Fibroblast of pulmonary artery (primary cell): ENCODE measurements at regions not wholly inside any gene's neighbourhood (a gene's known extent, or its start where the extent isn't known, plus 50 kb on each side); places are given as distances from the start of the nearest gene placed in this dataset.

Source experiments
- DNase-seq: peaks from one replicate; pipeline ENCODE4 v3.0.0-alpha.2; 2010; ENCODE audit warnings: low read depth
- H3K4me3 ChIP-seq: replicated peaks from 2 replicates; pipeline ENCODE4 v1.5.1; 2011; ENCODE audit warnings: low read depth, mild to moderate bottlenecking, control low read depth, low read length, moderate library complexity
- TF ChIP-seq, protein P1 (sequence below): IDR thresholded peaks from 2 replicates; pipeline ENCODE4 v1.5.1; 2011; ENCODE audit warnings: mild to moderate bottlenecking, control low read depth, low read length, inconsistent platforms; ENCODE audit errors: missing control alignments

DNA sequence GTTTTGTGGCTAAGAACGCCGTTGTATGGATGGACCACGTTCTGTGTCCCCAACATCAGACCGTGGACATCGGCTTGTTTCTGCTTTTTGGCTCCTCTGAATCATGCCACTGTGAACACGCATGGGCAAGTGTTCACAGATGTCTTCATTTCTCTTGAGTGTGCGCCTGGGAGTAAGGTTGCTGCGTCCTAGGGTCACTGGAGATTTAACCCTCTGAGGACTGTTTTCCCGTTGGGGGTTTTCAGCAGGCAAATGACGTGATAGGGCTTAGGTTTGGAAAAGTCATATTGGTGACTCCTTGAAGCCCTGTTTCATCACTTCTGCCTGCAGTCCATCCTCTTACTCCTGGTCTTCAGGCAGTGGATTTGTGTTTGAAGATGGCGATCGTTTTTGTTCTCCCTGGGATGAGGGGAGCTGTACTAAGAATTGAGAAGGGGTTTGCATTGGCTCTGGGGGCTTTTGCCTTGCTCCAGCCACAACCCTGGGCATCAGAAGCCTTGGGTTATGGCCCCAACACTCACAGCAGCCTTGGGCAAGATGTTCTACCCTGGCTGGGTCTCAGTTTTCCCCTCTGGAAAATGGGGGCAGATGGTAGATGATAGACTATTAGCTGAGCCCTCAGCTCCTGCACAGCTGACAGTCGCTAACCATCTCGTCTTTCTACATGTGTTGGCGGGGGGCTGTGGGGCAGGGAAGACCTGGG is 67.2 kb upstream of the CIBAR2 start:
- DNase-seq = no peak
- no peak overlapping the region for H3K4me3 ChIP-seq
- TF ChIP-seq, protein P1, sequence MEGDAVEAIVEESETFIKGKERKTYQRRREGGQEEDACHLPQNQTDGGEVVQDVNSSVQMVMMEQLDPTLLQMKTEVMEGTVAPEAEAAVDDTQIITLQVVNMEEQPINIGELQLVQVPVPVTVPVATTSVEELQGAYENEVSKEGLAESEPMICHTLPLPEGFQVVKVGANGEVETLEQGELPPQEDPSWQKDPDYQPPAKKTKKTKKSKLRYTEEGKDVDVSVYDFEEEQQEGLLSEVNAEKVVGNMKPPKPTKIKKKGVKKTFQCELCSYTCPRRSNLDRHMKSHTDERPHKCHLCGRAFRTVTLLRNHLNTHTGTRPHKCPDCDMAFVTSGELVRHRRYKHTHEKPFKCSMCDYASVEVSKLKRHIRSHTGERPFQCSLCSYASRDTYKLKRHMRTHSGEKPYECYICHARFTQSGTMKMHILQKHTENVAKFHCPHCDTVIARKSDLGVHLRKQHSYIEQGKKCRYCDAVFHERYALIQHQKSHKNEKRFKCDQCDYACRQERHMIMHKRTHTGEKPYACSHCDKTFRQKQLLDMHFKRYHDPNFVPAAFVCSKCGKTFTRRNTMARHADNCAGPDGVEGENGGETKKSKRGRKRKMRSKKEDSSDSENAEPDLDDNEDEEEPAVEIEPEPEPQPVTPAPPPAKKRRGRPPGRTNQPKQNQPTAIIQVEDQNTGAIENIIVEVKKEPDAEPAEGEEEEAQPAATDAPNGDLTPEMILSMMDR = no peak

DNA sequence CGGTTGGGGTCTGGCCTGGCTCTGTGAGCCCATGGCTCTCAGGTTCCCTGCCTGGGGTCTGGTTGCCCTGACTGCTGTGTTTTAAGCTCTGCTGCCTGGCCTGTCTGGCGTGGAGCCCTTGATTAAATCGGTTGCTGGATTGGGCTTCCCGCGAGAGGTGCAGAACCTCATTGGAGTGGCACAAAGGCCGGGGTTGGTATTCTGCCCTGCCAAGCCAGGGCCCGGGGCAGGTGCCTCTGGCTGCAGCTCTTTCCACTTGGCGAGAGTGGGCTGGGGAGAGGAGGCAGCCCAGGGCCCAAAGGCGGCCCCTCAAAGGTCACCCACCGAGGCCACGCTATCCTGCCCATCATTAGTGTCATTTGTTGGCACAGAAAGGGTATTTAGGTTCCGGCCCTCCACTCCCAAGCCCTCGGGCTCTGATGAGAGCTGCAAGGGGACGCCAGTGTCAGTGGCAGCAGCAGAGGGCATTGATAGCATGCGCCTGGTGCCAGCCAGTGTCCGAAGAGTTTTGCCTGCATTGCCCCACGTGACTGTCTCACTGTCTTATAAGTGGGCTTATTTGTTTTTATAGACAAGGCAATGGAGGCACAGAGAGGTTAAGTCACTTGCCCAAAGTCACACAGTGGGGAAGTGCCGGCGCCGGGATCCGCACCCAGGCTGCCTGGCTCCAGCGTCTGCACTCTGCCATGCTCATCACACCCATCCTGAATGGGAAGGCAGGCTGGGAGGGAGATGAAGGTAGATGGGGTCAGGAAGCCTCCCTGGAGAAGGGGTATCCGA is 68.0 kb upstream of the CIBAR2 start:
- H3K4me3 ChIP-seq = no peak overlapping the region

DNA sequence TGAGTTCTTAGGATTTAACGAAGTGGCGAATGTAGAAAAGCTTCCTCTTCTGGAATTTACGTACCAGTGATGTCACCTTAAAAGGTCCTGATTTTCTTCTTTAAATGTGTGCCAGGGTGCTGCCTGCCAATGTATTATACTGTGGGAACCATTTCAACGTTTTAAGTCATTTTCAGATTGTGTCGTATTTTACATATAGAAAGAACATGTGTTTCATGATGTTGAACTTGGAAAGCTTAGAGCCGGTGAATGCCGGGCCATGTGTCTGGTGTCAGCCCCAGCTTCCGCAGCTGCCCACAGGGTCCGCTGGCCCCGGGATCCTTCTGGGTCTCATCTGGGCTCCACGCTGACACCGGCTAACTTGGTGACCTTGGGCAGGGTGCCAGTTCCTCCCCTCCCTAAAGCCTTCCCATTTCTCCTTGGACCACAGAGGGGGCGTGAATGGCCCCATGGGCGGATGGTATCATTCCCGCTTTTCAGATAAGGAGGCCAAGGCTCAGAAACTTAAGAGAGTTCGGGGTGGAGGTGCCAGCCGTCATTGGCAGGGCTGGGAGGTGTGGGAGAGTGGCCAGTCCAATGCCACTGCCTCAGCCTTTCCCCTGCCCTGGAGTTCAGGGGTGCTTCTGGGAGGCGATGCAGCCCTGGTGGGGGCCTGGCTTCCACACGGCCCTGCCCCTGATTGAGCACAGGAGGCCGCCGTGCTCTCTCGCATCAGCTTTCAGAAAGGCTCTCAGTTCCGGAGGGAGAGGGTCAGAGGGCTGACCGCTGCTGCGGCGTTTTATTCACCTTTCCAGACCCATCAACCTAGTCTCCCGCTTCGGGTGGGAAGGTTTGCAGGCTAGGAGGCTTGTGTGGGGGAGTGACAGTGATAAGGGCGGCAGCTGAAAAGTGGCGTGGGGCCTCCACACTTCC is 68.8 kb upstream of the CIBAR2 start:
- no peak overlapping the region for H3K4me3 ChIP-seq
- no peak for DNase-seq
- TF ChIP-seq, protein P1 = no peak

More for the DNA sequence above, 68.0 kb upstream of the CIBAR2 start:
- DNase-seq = no peak
- TF ChIP-seq, protein P1 = no peak

DNA sequence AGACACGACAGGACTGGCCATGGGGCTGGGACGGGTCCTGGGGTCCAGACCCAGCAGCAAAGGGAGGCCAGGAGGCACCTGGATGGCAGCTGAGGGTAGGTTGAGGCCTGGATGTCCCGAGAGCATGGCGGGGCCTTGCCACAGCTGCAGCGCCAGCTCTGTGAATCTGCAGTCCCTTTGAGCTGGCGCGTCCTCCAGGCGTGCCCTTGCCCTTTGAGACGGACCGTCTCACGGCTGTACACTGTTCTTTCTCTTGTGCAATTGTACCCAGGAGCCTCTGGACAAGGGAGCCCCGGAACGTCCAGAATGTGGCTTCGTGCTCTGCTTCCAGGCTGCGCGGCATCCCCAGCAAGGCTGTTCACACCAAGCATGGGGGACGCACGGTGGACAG is 69.5 kb upstream of the CIBAR2 start:
- H3K4me3 ChIP-seq = no peak overlapping the region
- DNase-seq = no peak
- TF ChIP-seq, protein P1 = no peak

DNA sequence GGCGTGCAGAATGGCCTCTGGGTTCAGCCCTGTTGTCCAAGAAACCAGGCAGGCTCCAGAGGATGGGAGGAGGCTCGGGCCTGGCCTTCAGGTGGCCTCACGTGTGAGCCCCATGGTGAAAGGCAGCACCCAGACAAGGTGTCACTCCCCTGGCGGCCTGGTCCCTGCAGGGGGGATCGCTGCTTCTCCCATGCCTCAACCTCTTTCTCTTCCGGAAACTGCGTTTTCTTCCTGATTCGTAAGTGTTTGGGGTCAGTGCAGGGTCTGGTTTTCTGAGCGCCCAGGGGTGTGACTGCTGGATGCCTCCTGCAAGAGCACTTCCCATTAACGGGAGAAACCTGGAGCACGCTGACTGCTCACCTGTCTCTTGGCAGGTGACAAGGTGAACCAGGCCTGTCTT is 70.0 kb upstream of the CIBAR2 start:
- DNase-seq = no peak
- TF ChIP-seq, protein P1 = no peak
- H3K4me3 ChIP-seq = no peak overlapping the region

DNA sequence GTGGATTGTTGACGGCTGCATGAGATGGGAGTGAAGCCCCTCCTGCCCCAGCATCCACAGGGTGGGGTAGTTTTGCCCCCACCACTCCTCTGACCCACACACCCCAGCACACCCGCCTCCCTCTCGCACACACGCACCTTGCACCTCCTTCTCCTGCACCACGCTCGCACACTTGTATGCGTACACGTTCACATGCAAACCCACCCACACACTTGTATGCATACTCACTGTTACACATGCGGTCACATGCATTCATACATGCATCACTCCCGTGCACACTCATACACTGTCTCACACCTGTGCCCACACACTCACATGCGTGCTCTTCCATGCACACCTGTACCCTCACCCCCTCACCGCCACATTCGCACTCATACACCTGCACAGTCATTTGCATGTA is 70.5 kb upstream of the CIBAR2 start:
- no peak overlapping the region for H3K4me3 ChIP-seq
- TF ChIP-seq, protein P1 = no peak
- no peak for DNase-seq
